Testis (tissue), 2 donors: ENCODE measurements at regions not wholly inside any gene's neighbourhood (a gene's known extent, or its start where the extent isn't known, plus 50 kb on each side); places are given as distances from the start of the nearest gene placed in this dataset.

Experiments used
- POLR2A ChIP-seq: fragments of 450-650 bp; IDR thresholded peaks from one replicate; pipeline ENCODE4 v1.6.1; 2017; ENCODE audit warnings: antibody characterized with exemption, mild to moderate bottlenecking, moderate library complexity
- TF ChIP-seq, protein P1 (sequence below), 3 experiments: fragments of 450-650 bp in 2 of 3; fragments of 200-600 bp in 1 of 3; sonication (generic) in 1 of 3; IDR thresholded peaks; one replicate each; pipeline ENCODE4 v1.5.1; 2016 to 2019; ENCODE audit warnings: antibody characterized with exemption in 3 of 3, mild to moderate bottlenecking in 2 of 3, moderate library complexity in 1 of 3

DNA sequence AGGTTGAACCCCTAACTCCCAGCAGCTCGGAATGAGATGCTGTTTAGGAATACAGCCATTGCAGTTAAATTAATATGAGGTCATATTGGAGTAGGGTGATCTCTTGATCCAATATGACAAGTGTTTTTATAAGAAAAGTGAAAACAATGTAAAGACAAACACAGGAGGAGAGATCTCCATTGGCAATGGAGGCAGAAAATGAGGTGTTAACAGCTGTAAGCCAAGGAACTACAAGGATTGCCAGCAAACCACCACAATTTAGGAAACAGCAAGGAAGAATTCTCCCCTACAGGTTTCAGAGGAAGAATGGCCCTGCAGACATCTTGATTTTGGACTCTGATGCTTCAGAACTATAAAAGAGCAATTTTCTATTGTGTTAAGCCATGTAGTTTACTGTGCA lies 774.3 kb downstream of the MRPL39 start:
- TF ChIP-seq, protein P1, sequence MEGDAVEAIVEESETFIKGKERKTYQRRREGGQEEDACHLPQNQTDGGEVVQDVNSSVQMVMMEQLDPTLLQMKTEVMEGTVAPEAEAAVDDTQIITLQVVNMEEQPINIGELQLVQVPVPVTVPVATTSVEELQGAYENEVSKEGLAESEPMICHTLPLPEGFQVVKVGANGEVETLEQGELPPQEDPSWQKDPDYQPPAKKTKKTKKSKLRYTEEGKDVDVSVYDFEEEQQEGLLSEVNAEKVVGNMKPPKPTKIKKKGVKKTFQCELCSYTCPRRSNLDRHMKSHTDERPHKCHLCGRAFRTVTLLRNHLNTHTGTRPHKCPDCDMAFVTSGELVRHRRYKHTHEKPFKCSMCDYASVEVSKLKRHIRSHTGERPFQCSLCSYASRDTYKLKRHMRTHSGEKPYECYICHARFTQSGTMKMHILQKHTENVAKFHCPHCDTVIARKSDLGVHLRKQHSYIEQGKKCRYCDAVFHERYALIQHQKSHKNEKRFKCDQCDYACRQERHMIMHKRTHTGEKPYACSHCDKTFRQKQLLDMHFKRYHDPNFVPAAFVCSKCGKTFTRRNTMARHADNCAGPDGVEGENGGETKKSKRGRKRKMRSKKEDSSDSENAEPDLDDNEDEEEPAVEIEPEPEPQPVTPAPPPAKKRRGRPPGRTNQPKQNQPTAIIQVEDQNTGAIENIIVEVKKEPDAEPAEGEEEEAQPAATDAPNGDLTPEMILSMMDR (IDR thresholded peaks at IDR 0.05) = no peak
- no peak for TF ChIP-seq POLR2A
